OCI-LY3 (cell line): ENCODE measurements at regions not wholly inside any gene's neighbourhood (a gene's known extent, or its start where the extent isn't known, plus 50 kb on each side); places are given as distances from the start of the nearest gene placed in this dataset.

Experiments
- H2AFZ ChIP-seq: fragments of 200-600, 300-600 bp; shearing (Covaris generic); 2 replicates; pipeline ENCODE4 v1.6.0; 2014; ENCODE audit warnings: antibody characterized with exemption, low read depth, low read length
- H3K27ac ChIP-seq: fragments of 200-600, 300-600 bp; sonication (generic); 2 replicates; pipeline ENCODE4 v1.5.1; 2014; ENCODE audit warnings: mild to moderate bottlenecking, low read length, moderate library complexity, mixed read lengths
- H3K27me3 ChIP-seq: fragments of 200-600, 300-600 bp; sonication (generic); 2 replicates; pipeline ENCODE4 v1.6.1; 2014; ENCODE audit warnings: low read depth, low read length, mixed read lengths
- H3K36me3 ChIP-seq: fragments of 200-600, 300-600 bp; sonication (generic); replicated peaks from 2 replicates; pipeline ENCODE3; 2014; ENCODE audit warnings: low read depth, low read length, mixed read lengths
- H3K4me1 ChIP-seq: fragments of 300-600, 200-600 bp; sonication (generic); 2 replicates; pipeline ENCODE4 v1.6.1; 2014; ENCODE audit warnings: low read length, mixed read lengths
- H3K4me2 ChIP-seq: fragments of 200-600, 300-600 bp; sonication (generic); 2 replicates; pipeline ENCODE4 v1.6.1; 2014; ENCODE audit warnings: low read length, mixed read lengths
- H3K4me3 ChIP-seq: fragments of 300-600, 200-600 bp; sonication (generic); 2 replicates; pipeline ENCODE4 v1.5.1; 2014; ENCODE audit warnings: antibody characterized with exemption, mild to moderate bottlenecking, low read length, moderate library complexity
- H3K79me2 ChIP-seq: fragments of 300-600, 200-600 bp; shearing (Covaris generic); 2 replicates; pipeline ENCODE4 v1.6.1; 2014; ENCODE audit warnings: mild to moderate bottlenecking, low read length, mixed read lengths
- H3K9ac ChIP-seq: fragments of 300-600, 200-600 bp; shearing (Covaris generic); 2 replicates; pipeline ENCODE4 v1.6.0; 2014; ENCODE audit warnings: mild to moderate bottlenecking, low read length, moderate library complexity
- H3K9me3 ChIP-seq: fragments of 200-600, 300-600 bp; shearing (Covaris generic); 2 replicates; pipeline ENCODE4 v1.6.1; 2014; ENCODE audit warnings: low read length, mixed read lengths; ENCODE audit not compliant: insufficient read depth
- H4K20me1 ChIP-seq: fragments of 200-600, 300-600 bp; sonication (generic); 2 replicates; pipeline ENCODE4 v1.6.1; 2016; ENCODE audit warnings: low read length, mixed read lengths; ENCODE audit not compliant: insufficient read depth
- CTCF ChIP-seq: fragments of 200-600, 300-600 bp; sonication (generic); IDR thresholded peaks from 2 replicates; pipeline ENCODE4 v1.5.1; 2014; ENCODE audit warnings: antibody characterized with exemption, low read length, low read depth
- EZH2phosphoT487 ChIP-seq: fragments of 200-600 bp; shearing (Covaris generic); IDR thresholded peaks from 2 replicates; pipeline ENCODE4 v1.6.1; 2018; ENCODE audit warnings: antibody characterized with exemption, mixed run types, low read depth

GRCh38 chr7:79673969-79674368 is 220.5 kb upstream of the MAGI2 start:
- Histone ChIP-seq H4K20me1 (no peaks in the 10 kb centered on the region), H3K4me2 (no peak overlapping the region), H2AFZ (no peak overlapping the region), H3K9ac (no peak overlapping the region), H3K27ac (no peak overlapping the region), H3K36me3 (no peaks in the 10 kb centered on the region), H3K4me1 (no peaks in the 10 kb centered on the region), H3K79me2 (no peaks in the 10 kb centered on the region), H3K9me3 (no peaks in the 10 kb centered on the region), H3K4me3 (no peak overlapping the region), H3K27me3 (no peaks in the 10 kb centered on the region)
- TF ChIP-seq CTCF (no peak), EZH2phosphoT487 (no peak)

- Histone ChIP-seq H3K4me2 (no peak overlapping the region), H3K4me1 (no peaks in the 10 kb centered on the region), H2AFZ (no peak overlapping the region), H3K4me3 (no peak overlapping the region), H3K9me3 (no peaks in the 10 kb centered on the region), H3K79me2 (no peaks in the 10 kb centered on the region), H3K36me3 (no peaks in the 10 kb centered on the region), H3K27ac (no peak overlapping the region), H4K20me1 (no peaks in the 10 kb centered on the region), H3K27me3 (no peaks in the 10 kb centered on the region), H3K9ac (no peak overlapping the region)
- no peak for TF ChIP-seq EZH2phosphoT487
- no peak for TF ChIP-seq CTCF
These were observed 220.0 kb upstream of the MAGI2 start for GRCh38 chr7:79673421-79673820.

- Histone ChIP-seq H3K9me3 (no peaks in the 10 kb centered on the region), H3K79me2 (no peaks in the 10 kb centered on the region), H3K9ac (no peak overlapping the region), H3K4me2 (no peak overlapping the region), H4K20me1 (no peaks in the 10 kb centered on the region), H3K27ac (no peak overlapping the region), H3K36me3 (no peaks in the 10 kb centered on the region), H2AFZ (no peak overlapping the region), H3K27me3 (no peaks in the 10 kb centered on the region), H3K4me3 (no peak overlapping the region), H3K4me1 (no peaks in the 10 kb centered on the region)
- TF ChIP-seq EZH2phosphoT487, result no peak
These were observed 214.8 kb upstream of the MAGI2 start for GRCh38 chr7:79668292-79668691.

- Histone ChIP-seq H3K9me3 (no peaks in the 10 kb centered on the region), H3K4me3 (no peak overlapping the region), H3K27ac (no peak overlapping the region), H3K79me2 (no peaks in the 10 kb centered on the region), H3K4me2 (no peak overlapping the region), H3K9ac (no peak overlapping the region), H3K27me3 (no peaks in the 10 kb centered on the region), H4K20me1 (no peaks in the 10 kb centered on the region), H2AFZ (no peak overlapping the region), H3K4me1 (no peaks in the 10 kb centered on the region), H3K36me3 (no peaks in the 10 kb centered on the region)
- TF ChIP-seq CTCF (no peak), EZH2phosphoT487 (no peak)
These were observed 213.0 kb upstream of the MAGI2 start for GRCh38 chr7:79666472-79666871.
